ENCODE measurements at regions not wholly inside any gene's neighbourhood (a gene's known extent, or its start where the extent isn't known, plus 50 kb on each side); places are given as distances from the start of the nearest gene placed in this dataset.

DNA sequence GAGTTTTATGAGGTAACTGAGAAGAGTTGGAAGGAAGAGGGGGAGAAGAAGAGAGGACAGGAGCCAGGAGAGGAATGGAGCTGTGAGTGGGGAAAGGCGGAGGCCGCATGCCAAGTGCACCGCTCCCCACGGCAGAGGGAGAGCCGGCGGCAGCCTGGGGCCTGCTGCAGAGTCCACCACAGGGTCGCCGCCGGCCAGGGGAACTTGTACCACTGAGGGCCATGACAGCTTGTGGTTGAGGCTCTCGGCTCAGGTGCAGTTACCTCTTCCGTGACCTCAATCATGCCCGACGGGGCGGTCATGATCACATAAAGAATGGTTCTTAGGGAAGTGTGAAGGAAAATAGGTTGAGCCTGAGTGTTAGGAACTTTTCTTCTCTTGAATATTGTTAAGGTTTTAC, 325.0 kb downstream of the SNAPC1 start:
- no peaks in the 10 kb centered on the region for H3K79me2 ChIP-seq (ENCODE audit: control insufficient read depth, insufficient read depth, low read length)
- in situ Hi-C loops (cut with MboI): no loop called here
- no peak overlapping the region for H3K4me3 ChIP-seq
- ATAC-seq: no peak
- ChIA-PET CTCF (ENCODE audit: low intra/inter-chr PET ratio) (no interaction called here), POLR2A (no interaction called here)
- no peaks in the 10 kb centered on the region for H4K20me1 ChIP-seq (replicated peaks; ENCODE audit: control insufficient read depth, insufficient read depth, low read length)
- H3K4me1 ChIP-seq (replicated peaks in 1 of 2; ENCODE audit: control insufficient read depth in 2 of 2, insufficient read depth in 2 of 2, low read length in 2 of 2): no peaks in the 10 kb centered on the region
- H3K27ac ChIP-seq (ENCODE audit: extremely low read depth, low read depth, low read length): no peak overlapping the region
- no peaks in the 10 kb centered on the region for H3K36me3 ChIP-seq (ENCODE audit: control insufficient read depth, insufficient read depth, low read length)
- H3K9me3 ChIP-seq (replicated peaks; ENCODE audit: control insufficient read depth, insufficient read depth, low read depth, low read length): no peaks in the 10 kb centered on the region
- 0% methylated on average over 9 of the region's 14 CpGs for WGBS (ENCODE audit: insufficient coverage, low coverage, missing lambda C conversion rate)
- DNase-seq (ENCODE audit: extremely low read depth in 1 of 4, low spot score in 3 of 4): no peak
- no TSS peak for BruUV-seq (replicated peaks)
- no peak overlapping the region for H3K9ac ChIP-seq (ENCODE audit: insufficient read depth in 1 of 2, low read depth in 2 of 2, low read length in 2 of 2)
- H2AFZ ChIP-seq (ENCODE audit: low read depth, low read length): no peak overlapping the region
- H3K27me3 ChIP-seq (ENCODE audit: control insufficient read depth in 2 of 2, insufficient read depth in 2 of 2, low read length in 2 of 2): no peaks in the 10 kb centered on the region
- intact Hi-C loops (cut with micrococcal nuclease): no loop called here
- no peak for FAIRE-seq
- no peak overlapping the region for H3K4me2 ChIP-seq (ENCODE audit: insufficient read depth, low read length)
- H3K9me1 ChIP-seq (ENCODE audit: control insufficient read depth, insufficient read depth, low read length): no peaks in the 10 kb centered on the region
- TF ChIP-seq ZNF695 (CRISPR knock-in tag; IDR thresholded peaks at IDR 0.05) (no peak), PRDM10 (IDR thresholded peaks at IDR 0.05; ENCODE audit: partially characterized antibody) (no peak), RFX1 (IDR thresholded peaks at IDR 0.05) (no peak), MLX (CRISPR knock-in tag; conservative IDR thresholded peaks at IDR 0.05) (no peak), POLR2G (IDR thresholded peaks at IDR 0.05; ENCODE audit: low read depth, low read length) (no peak), HNRNPL (IDR thresholded peaks at IDR 0.05; ENCODE audit: low read depth, low read length) (no peak), REST (IDR thresholded peaks at IDR 0.05; ENCODE audit: borderline replicate concordance) (no peak), REST (CRISPR knock-in tag; IDR thresholded peaks at IDR 0.05; ENCODE audit: low read depth) (no peak)
- TF ChIP-seq, protein P1, sequence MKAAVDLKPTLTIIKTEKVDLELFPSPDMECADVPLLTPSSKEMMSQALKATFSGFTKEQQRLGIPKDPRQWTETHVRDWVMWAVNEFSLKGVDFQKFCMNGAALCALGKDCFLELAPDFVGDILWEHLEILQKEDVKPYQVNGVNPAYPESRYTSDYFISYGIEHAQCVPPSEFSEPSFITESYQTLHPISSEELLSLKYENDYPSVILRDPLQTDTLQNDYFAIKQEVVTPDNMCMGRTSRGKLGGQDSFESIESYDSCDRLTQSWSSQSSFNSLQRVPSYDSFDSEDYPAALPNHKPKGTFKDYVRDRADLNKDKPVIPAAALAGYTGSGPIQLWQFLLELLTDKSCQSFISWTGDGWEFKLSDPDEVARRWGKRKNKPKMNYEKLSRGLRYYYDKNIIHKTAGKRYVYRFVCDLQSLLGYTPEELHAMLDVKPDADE (conservative IDR thresholded peaks at IDR 0.05; ENCODE audit: control insufficient read depth, low read depth, low read length): no peak
